Ovary (tissue), 7 donors: ENCODE measurements at regions not wholly inside any gene's neighbourhood (a gene's known extent, or its start where the extent isn't known, plus 50 kb on each side); places are given as distances from the start of the nearest gene placed in this dataset.

Source experiments
- DNase-seq, 5 donors: peaks; one replicate each; pipeline ENCODE4 v3.0.0-alpha.2; 2019 to 2020
- H3K27ac ChIP-seq, 2 donors: fragments of 200-600 bp; one replicate each; pipeline versions ENCODE4 v1.5.1 to v1.8.0; 2019 to 2022
- H3K27me3 ChIP-seq: fragments of 200-600 bp; one replicate; pipeline ENCODE4 v1.8.0; 2022
- H3K36me3 ChIP-seq: fragments of 200-600 bp; sonication (generic); one replicate; pipeline ENCODE4 v1.5.1; 2019
- H3K4me1 ChIP-seq: one replicate; pipeline ENCODE4 v1.8.1; 2013; ENCODE audit warnings: mild to moderate bottlenecking, moderate library complexity; ENCODE audit not compliant: insufficient read depth
- H3K4me3 ChIP-seq: fragments of 200-600 bp; sonication (generic); one replicate; pipeline ENCODE4 v1.5.1; 2017
- H3K9me3 ChIP-seq, 2 donors: fragments of 200-600 bp in 1 of 2; sonication (generic) in 1 of 2; one replicate each; pipeline versions ENCODE4 v1.5.1 to v1.8.1; 2013 to 2019; ENCODE audit warnings: mild to moderate bottlenecking in 1 of 2, moderate library complexity in 1 of 2
- CTCF ChIP-seq, 3 donors: fragments of 450-650 bp in 2 of 3; fragments of 200-600 bp in 1 of 3; IDR thresholded peaks; one replicate each; pipeline versions ENCODE4 v1.5.1 to v1.8.0; 2016 to 2022; ENCODE audit warnings: antibody characterized with exemption in 3 of 3, mild to moderate bottlenecking in 1 of 3
- EP300 ChIP-seq: sonication (generic); formaldehyde crosslinking; IDR thresholded peaks from one replicate; pipeline ENCODE4 v1.6.1; 2017; ENCODE audit warnings: antibody characterized with exemption
- POLR2A ChIP-seq: fragments of 450-650 bp; IDR thresholded peaks from one replicate; pipeline ENCODE4 v1.6.1; 2017; ENCODE audit warnings: antibody characterized with exemption, mild to moderate bottlenecking, moderate library complexity
- WGBS, 3 donors: extraction: QIAGEN DNeasy Blood & Tissue Kit in 1 of 3; methylation state at CpG; one replicate each; pipeline versions ENCODE4 v1.1.5 to v1.1.7; 2013 to 2017; 5-methylcytosine and 5-hydroxymethylcytosine counted together
- intact Hi-C, 4 donors: fragments of 100-400 bp; cut with DNase I; formaldehyde crosslinking; loops; one replicate each; pipeline versions ENCODE4 v1.11.0 to v1.15.1; 2022 to 2023
- donor health status: DM: no; HTN: no; CAD: no; lungs with moderate emphysema.
- donor health status: DM: no; HTN: no; CAD: no.
- donor health status: Bipolar disorder and iron deficiency.
- donor health status: DM: no; HTN: no; CAD: no.
- donor health status: DM: yes; HTN: yes; CAD: no.

- Histone ChIP-seq H3K4me1 (peaks cover 1% of the 10 kb centered on the region), H3K9me3 (no peaks in the 10 kb centered on the region), H3K4me3 (no peak overlapping the region), H3K27me3 (no peaks in the 10 kb centered on the region), H3K36me3 (no peaks in the 10 kb centered on the region), H3K27ac (no peak overlapping the region)
- intact Hi-C loops = no loop called here
- DNase-seq = no peak
- WGBS, 3 donors = 66 to 88% (median 73%) methylated on average over 1 of the region's 1 CpG
- no peak for TF ChIP-seq CTCF (IDR thresholded peaks at IDR 0.05)
- TF ChIP-seq EP300 = no peak
- no peak for TF ChIP-seq POLR2A
Measured at GRCh38 chrX:9260603-9261002, 204.3 kb upstream of the TBL1X start.

DNA sequence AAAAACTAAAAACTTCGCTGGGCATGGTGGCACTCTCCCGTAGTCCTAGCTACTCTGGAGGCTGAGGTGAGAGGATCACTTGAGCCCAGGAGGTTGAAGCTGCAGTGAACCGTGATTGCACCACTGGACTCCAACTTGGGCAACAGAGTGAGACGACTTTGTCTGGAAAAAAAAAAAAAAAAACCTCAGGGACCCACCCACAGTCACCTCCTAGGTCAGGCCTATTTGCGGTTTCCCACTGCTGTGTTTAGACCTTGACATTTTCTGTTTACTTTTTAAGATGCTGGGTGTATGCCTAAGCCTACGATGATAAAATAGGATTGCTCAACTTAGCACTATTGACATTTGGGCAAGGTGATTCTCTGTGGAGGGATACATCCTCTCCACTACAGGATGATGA, 197.4 kb upstream of the TBL1X start:
- no peak for DNase-seq
- TF ChIP-seq CTCF (IDR thresholded peaks at IDR 0.05) (no peak), POLR2A (no peak), EP300 (no peak)
- no peaks in the 10 kb centered on the region for H3K9me3 ChIP-seq
- H3K4me3 ChIP-seq = no peak overlapping the region
- H3K27me3 ChIP-seq = no peaks in the 10 kb centered on the region
- no peaks in the 10 kb centered on the region for H3K36me3 ChIP-seq
- H3K4me1 ChIP-seq = no peaks in the 10 kb centered on the region
- H3K27ac ChIP-seq = no peak overlapping the region
- intact Hi-C loops = no loop called here
- WGBS, 3 donors = 50 to 52% (median 51%) methylated on average over 6 of the region's 6 CpGs

DNA sequence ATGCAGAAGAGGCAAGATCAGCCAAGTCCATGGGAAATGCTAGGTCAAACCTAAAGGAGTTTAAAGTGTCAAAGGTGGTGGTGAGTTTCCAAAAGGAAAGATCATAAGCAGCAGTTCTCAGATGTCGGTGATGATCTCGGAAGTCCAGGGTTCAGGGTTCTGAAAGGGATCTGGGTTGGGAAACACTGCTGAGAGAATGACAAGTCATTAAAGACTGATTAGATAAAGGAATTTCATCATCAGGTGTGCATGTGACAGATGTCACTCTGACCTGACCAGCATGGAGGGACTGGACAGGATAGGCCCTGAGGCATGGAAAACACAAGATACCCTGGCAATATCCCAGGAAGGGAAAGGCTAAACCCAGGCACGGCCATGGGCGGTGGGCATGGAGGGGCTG, 195.7 kb upstream of the TBL1X start:
- no peak for TF ChIP-seq EP300
- no peak for TF ChIP-seq POLR2A
- no peak for TF ChIP-seq CTCF (IDR thresholded peaks at IDR 0.05)
- no peak overlapping the region for H3K4me3 ChIP-seq
- no peaks in the 10 kb centered on the region for H3K27me3 ChIP-seq
- no peak for DNase-seq
- intact Hi-C loops = no loop called here
- no peaks in the 10 kb centered on the region for H3K4me1 ChIP-seq
- H3K36me3 ChIP-seq = no peaks in the 10 kb centered on the region
- no peaks in the 10 kb centered on the region for H3K9me3 ChIP-seq
- H3K27ac ChIP-seq = no peak overlapping the region
- WGBS, 3 donors = 90 to 92% (median 92%) methylated on average over 4 of the region's 4 CpGs

GRCh38 chrX:9271789-9272525, 192.9 kb upstream of the TBL1X start:
- Histone ChIP-seq H3K27ac (no peak overlapping the region), H3K4me3 (no peak overlapping the region), H3K36me3 (no peaks in the 10 kb centered on the region), H3K4me1 (no peaks in the 10 kb centered on the region), H3K27me3 (no peaks in the 10 kb centered on the region), H3K9me3 (peaks cover 0 to 4% of the 10 kb centered on the region in 2 donors)
- TF ChIP-seq POLR2A (no peak), CTCF (IDR thresholded peaks at IDR 0.05) (no peak), EP300 (no peak)
- 77 to 81% (median 79%) methylated on average over 13 of the region's 13 CpGs for WGBS, 3 donors
- intact Hi-C loops = no loop called here
- DNase-seq = no peak
